GM21360 (cell line): ENCODE measurements at regions not wholly inside any gene's neighbourhood (a gene's known extent, or its start where the extent isn't known, plus 50 kb on each side); places are given as distances from the start of the nearest gene placed in this dataset.
"Not testable (repeated sequence)": the region's sequence is repeated elsewhere in the genome, so short reads cannot be mapped to it uniquely, and the experiment has no call there.

Source experiments
- ATAC-seq: cut with Tn5 transposase; IDR thresholded peaks from one replicate; pipeline ENCODE4 v1.9.1; 2021; ENCODE audit warnings: mild to moderate bottlenecking, moderate library complexity; ENCODE audit not compliant: unreplicated experiment

DNA sequence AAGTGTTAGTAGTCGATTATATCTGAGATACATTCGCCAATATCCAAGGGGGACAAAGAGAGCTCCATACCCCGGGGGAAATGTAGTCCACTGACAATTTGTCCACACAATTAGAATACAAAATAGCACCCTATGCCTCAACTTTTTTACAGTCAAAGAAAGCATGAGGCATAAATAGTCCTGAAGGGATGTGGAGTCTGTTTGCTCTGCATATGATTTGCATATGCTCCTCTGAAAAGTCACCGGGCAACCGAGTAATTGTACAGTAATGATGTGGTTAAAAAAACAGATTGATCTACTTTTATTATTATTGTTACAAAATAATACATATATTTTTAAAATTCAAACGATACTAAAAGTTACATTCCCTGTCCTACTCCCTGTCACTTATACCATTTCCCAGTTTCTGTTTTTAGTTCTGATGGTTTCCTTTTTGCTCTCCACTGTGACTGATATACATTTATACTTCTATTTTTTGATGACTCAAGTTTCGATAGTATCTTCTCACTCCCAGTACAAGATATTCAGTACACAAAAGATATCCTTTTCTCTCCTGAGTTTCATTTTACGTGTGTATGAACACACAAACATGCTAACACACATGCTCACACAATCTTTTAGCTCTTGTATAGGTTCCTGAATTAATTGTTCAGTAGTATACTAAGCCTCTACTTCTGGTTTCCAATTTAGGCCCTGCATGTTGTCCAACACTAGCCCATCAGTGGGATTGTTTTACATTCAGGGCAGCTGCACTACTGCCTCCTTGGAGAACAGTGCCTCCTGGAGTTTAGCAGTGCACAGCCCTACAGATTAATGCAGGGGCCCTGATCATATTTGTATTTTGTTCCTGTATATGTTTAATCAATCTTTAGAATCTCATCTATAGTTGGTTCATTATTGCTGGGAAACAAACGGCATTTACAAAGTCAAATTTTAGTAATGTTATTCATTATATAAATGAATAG, 130.9 kb downstream of the TES start:
- no peak for ATAC-seq

DNA sequence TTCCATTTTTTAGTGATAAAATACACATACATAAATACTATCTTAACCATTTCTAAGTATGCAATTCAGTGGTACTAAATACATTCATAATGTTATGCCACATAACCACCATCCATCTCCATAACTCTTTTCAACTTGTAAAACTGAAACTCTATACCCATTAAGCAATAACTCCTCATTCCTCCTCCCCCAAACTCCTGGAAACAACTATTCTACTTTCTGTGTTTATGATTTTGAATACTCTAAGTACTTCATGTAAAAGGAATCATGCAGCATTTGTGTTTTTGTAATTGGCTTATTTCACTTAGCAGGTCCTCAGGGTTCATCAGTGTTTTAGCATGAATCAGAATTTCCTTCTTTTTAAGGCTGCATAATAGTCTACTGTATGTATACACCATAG, 131.8 kb downstream of the TES start:
- no peak for ATAC-seq

DNA sequence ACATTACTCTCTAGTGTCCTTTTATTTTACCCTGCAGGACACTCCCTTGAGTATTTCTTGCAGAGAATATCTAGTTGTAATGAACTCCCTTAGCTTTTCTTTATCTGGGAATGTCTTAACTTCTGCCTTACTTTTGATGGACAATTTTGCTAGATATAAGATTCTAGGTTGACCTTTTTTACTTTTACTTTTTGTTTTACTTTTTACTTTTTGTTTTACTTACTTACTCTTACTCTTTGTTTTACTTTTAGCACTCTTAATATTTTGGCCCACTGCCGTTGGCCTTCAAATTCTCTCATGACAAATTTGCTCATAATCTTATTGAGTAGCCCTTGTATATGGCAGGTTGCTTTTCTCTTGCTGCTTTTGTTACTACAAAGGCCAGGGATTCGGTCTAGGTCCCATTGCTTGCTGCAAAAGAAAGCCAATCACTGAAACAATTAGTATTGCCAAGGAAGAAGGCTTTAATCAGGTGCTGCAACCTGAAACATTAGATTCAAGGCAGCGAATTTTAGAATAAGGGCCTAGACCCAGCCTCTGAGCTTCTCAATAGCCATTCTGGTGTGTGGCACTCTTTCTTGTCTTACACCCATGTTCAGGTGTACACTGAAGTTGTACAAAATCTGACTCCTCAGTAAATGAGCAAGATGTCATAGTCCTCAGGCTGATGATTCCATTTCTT, 137.0 kb downstream of the TES start:
- no peak for ATAC-seq

DNA sequence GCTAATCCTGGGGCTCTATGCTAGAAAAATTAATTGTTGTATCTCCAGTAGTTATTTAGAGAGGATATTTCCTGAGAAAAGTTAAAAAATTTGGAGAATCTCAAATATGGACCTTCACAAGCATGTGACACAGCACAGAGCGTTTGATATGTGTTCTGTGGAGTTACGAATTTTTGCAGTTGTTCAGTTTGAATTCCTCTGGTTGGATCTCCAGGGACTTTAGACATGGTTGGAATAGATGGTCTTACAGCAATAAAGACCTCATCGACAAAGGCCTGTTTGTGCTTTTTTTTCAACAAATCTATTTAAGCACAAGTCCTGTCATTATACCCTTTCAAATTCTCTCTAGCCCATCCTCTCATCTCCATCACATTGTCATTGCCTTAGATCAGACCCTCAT, 138.0 kb downstream of the TES start:
- ATAC-seq = no peak

DNA sequence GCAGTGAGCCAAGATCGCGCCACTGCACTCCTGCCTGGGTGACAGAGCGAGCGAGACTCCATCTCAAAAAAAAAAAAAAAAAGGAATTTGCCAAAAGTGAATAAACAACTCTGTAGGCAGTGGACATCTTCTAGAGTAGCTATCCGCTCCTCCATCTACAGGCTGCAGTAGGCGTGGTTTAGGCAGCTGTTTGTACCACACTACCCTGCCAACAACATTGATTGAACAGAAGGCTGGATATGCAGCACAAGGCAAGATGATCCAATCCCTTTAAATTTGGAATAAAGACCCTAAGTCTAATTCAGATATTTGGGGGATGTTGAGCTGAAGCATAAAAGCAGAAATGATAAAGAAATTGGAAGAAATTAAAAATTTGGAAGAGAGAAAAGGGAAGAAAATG, 141.6 kb downstream of the TES start:
- ATAC-seq = no peak

DNA sequence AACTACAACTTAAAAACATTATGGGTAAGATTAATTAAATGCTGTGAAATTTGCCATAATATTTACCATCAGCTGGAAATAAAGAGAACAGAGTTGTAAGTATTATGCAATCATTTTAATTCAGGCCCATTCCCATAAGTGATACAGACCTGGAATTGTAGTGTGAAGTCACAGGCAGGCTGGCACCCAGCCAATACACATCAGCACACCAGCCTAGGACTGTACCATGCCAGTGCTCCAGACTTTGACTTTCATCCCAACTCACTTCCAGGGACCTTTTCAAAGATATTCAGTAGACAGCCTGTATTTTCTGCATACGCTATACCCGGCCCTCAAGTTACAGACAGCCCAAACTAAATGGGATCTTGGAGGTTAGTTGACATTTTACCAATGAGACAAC, 143.3 kb downstream of the TES start:
- ATAC-seq = no peak

DNA sequence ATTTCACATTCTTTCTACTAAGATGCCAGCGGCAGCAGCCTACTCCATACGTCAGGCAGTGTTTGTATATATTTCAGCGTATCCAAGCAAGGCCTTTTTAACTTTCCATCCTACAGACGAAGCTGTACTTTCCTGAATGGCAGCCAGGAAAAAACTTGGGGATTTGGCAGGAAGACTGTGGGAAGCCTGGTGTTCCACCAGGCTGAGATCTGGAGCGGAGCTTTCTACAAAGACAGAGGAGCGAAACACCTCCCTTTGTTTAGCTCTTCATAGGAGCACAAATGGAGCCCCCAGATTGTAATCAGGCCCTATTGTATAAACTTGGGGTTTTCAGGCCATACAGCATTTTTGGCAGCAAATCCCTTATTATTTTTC, 143.8 kb downstream of the TES start:
- no peak for ATAC-seq

DNA sequence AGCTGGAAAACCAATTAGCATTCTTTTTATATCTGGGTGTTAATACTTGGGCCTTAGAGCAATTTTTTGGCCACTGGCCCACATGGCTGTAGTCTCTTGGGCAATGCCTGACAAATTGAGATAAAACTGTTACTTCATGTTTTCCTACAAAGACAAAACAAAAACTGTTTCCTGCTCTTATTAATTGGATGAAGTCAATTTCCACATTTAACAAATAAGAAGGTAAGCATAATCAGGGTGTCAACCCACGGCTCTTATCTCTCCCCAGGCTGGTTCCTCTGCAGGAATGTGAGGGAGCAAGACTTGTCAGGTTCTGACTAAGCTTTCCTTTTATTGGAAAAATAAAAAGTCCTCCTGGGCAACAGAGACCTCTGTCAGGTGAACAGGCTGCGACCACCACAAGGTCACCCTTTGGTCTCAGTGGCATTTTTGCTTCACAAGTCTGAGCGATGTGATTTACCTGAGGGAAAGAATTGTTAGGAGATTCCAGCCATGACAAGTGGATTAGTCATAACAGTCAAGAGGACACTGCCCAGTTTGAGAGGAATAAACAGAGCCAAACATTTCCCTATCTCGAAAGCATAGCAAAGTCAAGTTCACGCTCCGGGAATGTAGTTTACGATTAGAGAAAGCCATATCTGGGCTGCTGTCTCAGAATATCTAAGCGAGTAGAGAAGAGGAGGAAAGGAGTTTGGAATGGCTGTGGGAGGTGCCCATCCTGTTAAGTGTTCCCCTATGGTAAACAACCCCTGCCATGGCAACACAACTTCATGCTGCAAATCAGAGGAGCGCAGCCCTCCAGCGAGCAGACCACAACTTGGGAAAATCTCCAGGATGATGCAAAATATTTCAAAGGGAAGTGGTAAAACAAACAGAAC, 144.4 kb downstream of the TES start:
- no peak for ATAC-seq

DNA sequence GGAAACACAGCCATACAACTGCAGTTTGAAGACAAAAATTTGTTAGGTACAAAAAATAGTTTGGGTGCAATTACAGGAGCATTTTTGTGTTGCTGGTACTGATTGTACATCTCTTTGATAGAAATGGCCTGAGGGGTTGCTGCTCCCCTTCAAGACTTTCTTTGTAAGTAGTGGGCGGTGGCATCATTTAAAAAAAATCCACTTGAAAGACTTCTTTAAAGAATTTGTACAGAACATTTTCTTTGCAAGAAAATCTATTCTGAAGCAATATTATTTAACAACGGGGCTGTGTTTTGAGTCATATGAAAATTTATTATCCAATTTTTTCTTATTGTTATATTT, 144.1 kb upstream of the CAV2 start:
- no peak for ATAC-seq

DNA sequence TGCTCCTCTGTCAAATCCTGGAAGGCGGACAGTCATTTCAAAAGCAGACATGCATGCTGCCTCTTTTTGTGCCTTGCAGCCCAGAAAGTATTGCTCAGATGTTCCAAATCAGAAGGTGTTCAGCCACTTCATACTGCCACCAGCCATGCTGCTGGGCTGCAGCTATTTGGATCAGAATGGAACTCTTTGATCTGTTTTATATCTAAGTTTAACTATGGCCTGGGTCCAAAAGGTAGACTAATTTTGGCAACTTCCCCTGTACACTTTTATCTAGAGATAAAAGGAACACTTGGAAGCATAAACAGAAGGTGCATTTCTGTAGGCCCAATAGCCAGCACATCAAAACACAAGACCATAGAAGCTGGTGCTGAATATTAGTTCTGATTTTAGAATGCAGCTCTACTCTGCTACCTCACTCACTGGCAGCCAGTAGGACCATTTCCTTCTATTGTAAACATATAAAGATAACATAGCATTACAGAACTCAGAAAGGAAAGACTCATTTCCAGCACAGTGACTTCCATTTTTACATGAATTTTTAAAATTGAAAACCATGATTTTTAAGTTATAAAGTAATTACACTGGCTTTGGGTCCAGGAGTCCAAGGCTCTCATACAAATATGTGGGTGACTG, 143.1 kb upstream of the CAV2 start:
- ATAC-seq = no peak

DNA sequence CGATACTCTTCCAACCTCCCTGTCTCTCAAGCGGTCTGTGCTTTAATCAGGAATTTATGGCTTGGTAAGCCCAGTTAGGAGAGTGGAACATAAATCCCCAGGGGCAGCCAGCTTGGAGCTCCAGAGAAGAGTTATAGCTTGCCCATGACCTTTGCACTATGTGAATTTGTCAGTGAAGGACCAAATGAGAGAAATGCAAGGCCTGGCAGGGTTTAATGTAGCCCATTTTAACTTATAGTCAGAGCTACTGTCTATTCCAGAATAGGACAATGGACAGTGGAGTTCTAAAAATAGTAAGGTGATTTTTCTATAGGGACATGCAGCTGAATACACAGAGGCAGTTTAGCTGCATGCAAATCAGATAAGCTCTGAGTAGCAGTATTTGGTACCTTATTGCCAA, 142.6 kb upstream of the CAV2 start:
- ATAC-seq = no peak

DNA sequence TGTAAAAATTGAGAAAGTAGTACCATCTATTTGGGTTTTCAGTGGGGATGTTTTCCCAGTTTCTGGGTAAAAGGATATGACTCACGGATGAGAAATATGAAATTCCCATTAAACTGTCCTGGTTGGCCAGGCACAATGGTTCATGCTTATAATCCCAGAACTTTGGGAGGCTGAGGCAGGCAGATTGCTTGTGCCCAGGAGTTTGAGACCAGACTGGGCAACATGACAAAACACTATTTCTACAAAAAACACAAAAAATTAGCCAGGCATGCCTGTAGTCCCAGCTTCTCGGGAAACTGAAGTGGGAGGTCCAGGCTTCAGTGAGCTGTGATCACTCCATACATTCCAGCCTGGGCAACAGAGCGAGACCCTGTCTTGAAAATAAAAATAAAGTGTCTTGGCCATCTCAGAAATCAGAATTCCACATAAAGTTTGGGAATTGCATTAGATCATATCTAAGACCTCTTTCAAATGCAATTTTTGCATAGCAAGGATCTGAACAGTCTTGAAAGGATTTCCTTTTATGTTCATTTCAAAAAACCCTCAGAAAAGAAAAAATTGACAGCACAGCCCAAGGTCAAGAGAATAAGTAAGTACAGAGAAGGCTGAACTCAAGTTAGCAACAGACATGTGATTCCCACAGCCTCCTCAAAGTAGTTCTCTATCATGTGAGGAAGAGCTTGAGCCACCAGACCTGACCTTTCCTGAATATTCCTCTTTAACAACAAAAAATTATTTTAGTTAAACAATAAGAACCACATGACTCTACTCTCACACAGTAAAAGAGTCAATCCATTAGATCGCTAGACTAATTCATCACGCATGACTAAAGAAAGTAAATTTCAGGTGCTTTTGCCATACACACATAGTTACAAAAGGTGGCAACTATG, 141.5 kb upstream of the CAV2 start:
- ATAC-seq = no peak

DNA sequence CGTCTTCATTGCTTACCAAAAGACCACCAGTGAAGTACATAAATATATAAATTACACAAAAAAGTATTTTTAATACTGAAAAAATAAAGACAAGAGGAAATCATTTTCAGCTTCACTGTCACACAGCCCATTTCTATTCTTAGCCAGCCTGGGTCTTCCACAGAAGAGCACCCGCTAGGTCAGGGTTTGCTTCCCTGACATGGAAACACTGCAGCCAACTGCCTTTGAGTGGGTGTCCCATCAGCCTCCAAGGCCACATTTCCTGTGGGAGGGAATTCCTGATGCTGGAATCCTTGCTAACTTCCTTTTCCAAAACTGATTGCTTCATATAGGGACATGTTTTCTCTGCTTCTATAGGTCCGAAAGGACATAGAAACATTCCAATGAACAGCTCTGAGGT, 137.8 kb upstream of the CAV2 start:
- ATAC-seq = no peak

DNA sequence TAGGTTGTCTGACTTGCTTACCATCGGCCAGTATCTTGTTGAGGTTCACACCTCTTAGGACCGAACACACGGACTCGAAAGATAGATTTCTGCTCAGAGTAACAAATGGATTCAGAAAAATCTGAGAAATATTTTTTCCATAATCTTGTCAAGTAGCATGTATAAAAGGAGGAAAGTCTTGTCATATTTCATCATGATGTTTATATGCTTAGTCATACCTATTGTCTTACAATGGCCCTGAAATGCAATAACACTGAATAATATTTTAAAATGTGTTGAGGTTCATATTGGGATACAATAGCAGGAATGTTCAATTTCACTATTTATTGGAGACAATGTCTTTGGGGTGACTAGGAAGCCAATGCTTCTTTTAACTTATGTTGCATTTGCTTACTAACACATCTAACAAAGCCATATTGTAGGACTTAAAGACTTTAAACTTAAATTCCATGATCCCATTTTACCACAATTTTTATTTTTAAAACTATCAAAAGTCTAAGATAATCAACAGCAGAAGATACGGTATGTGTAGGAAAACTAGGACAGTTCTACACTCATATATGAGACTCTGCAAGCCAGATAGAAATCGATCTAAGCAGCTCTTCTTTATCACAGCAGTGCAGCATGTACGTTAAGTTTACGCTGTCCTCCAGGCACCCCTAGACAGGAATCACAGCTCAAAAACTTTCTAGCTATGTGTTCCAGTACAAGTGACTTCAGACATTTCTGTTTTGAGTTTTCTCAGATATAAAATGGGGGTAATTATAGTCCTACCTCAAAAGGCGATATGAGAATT, 135.7 kb upstream of the CAV2 start:
- no peak for ATAC-seq

DNA sequence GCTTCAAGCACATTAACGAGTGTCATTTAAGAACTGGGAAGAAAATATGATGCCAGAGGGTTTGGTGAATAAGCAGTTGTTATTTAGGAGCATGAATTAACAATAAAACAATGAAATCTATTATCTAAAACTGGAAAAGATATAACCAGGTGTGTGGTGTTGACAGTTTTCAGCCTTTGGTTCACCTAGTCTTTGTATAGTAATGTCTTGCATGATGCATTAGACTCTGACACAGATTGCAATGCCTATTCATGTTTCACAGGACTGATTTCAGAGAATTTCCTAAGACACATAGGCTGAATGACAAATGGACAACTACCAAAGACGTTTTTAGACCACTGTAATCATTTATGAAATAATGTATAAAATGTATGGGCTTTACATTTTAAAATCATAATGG, 135.1 kb upstream of the CAV2 start:
- no peak for ATAC-seq

DNA sequence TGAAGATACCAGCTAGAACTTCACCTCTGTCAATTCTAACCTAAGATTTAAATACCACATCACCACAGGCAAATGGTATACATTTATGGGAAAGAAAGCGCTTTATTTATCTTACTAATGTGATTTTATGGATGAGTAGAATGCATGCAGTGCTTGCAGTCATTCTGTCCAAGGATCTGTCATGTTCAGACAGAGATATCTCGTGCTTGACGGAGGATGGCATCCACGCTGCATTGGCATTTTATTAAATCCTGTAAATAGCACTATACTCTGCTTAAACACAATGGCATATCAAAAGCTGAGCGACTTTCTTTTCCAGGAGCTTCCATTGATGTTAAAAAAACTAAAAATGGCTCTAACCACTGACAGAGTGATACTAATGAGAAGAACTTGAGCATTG, 133.7 kb upstream of the CAV2 start:
- ATAC-seq = no peak

DNA sequence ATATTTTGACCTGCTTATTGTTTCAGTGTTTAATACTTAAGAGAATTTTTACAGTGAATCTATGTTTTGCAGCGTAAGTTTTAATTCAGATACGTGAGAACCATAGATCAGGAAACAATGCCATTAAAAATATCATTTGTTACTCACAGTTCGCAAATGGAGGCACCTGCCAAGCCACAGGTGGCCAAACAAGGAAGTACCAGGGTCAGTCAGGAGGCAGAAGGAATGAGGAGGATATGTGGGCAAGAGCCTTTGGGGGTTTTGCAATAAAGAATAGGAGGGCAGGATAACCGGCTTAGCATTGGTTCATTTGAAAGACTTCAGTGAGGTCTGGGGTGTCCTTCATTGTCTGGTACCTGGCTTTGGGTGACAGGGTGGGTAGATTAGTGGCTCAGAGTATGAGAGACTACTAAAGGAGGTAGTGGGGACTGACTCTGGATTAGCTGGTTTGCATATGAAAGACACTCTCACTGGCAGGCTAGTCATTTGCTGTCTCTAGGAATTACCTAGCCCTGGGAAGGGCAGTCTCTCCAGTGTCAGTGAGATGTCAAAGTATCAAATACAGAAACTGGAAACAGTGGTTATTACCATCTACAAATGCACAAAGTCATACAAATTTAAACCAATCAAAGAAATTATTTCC, 132.2 kb upstream of the CAV2 start:
- no peak for ATAC-seq

DNA sequence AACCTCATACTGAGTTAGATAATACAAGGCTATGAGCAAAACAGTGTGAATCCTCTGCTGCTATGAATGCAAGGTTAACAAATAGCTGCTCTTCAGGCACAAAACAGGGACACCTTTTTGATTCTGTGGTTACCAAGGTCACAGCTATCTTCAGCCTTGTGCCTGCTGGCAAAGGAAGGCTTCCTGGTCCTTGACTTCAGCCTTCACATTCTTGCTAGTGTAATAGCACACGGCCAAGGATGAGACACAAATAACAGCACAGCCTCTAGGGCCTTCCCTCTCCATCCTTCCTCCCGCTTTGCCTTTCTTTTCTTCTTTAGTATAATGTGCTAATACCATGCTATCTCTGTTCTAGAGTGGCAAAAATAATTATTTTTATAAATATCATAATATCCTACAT, 130.6 kb upstream of the CAV2 start:
- no peak for ATAC-seq

DNA sequence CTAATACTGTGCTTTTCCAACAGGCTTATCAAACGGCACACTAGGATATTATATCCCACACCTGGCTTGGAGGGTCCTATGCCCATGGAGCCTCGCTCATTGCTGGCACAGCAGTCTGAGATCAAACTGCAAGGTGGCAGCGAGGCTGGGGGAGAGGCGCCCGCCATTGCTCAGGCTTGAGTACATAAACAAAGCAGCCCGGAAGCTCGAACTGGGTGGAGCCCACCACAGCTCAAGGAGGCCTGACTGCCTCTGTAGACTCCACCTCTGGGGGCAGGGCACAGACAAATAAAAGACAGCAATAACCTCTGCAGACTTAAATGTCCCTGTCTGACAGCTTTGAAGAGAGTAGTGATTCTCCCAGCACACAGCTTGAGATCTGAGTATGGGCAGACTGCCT, 128.0 kb upstream of the CAV2 start:
- not testable (repeated sequence) for ATAC-seq
